Upper lobe of right lung (tissue), 1 donor: ENCODE measurements at regions not wholly inside any gene's neighbourhood (a gene's known extent, or its start where the extent isn't known, plus 50 kb on each side); places are given as distances from the start of the nearest gene placed in this dataset.

Experiments used
- ATAC-seq: fragments of 200-7000 bp; cut with Tn5 transposase; one replicate; pipeline ENCODE4 v1.9.1; 2020; ENCODE audit warnings: mild to moderate bottlenecking, moderate library complexity
- DNase-seq: peaks from one replicate; pipeline ENCODE4 v3.0.0-alpha.2; 2020
- H3K27ac ChIP-seq: fragments of 200-600 bp; one replicate; pipeline ENCODE4 v1.8.0; 2022
- H3K27me3 ChIP-seq: fragments of 200-600 bp; one replicate; pipeline ENCODE4 v1.8.0; 2022; ENCODE audit warnings: mild to moderate bottlenecking
- H3K36me3 ChIP-seq: fragments of 200-600 bp; one replicate; pipeline ENCODE4 v1.8.0; 2022
- H3K4me1 ChIP-seq: fragments of 200-600 bp; one replicate; pipeline ENCODE4 v1.8.0; 2022
- H3K4me3 ChIP-seq: fragments of 200-600 bp; one replicate; pipeline ENCODE4 v1.8.0; 2022; ENCODE audit warnings: mild to moderate bottlenecking
- H3K9me3 ChIP-seq: fragments of 200-600 bp; one replicate; pipeline ENCODE4 v1.8.0; 2022
- CTCF ChIP-seq: fragments of 200-600 bp; IDR thresholded peaks from one replicate; pipeline ENCODE4 v1.8.0; 2022; ENCODE audit warnings: antibody characterized with exemption
- intact Hi-C: fragments of 100-400 bp; cut with DNase I; formaldehyde crosslinking; loops from one replicate; pipeline ENCODE4 v1.11.0; 2022
- donor health status: DM: no; HTN: yes; CAD: no; lungs with severe emphysema.

DNA sequence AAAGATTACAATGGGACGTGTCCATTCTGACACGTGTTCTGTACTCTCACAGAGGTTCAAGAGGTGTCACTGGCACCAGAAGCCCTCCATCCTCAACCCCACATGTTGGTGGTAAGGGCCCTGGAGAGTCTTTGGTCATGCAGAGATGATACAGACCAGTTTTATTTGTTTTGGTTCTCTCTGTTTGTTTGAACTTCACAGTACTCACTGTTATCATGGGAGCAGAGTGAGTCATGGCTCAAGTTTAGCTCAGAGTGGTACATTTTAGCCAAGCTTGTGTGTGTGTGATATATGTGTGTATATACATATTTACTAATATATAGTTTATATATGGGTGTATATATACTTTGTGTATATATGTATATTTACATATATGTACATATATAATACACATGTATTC, 935.6 kb downstream of the GRID1 start:
- H3K4me1 ChIP-seq = no peaks in the 10 kb centered on the region
- intact Hi-C loops = no loop called here
- H3K4me3 ChIP-seq = no peak overlapping the region
- no peak for TF ChIP-seq CTCF
- H3K27ac ChIP-seq = no peak overlapping the region
- no peaks in the 10 kb centered on the region for H3K9me3 ChIP-seq
- ATAC-seq = no peak
- DNase-seq = no peak
- H3K27me3 ChIP-seq = no peaks in the 10 kb centered on the region
- H3K36me3 ChIP-seq = no peaks in the 10 kb centered on the region

GRCh38 chr10:85433248-85433647, 933.3 kb downstream of the GRID1 start:
- H3K27ac ChIP-seq = no peak overlapping the region
- no peaks in the 10 kb centered on the region for H3K36me3 ChIP-seq
- no peaks in the 10 kb centered on the region for H3K4me1 ChIP-seq
- TF ChIP-seq CTCF = no peak
- intact Hi-C loops = no loop called here
- ATAC-seq (no peak), DNase-seq (no peak)
- H3K4me3 ChIP-seq = no peak overlapping the region
- no peaks in the 10 kb centered on the region for H3K27me3 ChIP-seq
- H3K9me3 ChIP-seq = no peaks in the 10 kb centered on the region

DNA sequence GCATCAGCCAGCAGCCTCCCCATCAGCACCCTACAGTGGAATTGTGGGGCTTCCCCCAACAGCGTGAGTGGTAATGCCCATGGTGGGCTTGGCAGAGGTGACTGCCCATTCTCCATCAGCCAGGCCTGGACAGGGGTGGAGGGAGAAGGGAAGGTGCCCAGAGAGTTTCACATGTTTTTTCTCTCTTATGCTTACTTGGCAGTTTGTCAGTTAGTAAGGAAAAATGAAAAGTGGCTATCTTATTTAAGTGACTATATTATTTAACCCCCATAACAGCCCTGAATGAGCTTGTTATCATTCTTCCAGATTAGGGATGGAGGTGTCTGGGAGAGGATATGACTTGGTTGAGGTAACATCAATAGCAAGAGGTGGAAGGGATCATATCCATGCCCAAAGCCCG, 921.7 kb downstream of the GRID1 start:
- ATAC-seq = no peak
- intact Hi-C loops = no loop called here
- no peak overlapping the region for H3K27ac ChIP-seq
- no peak for TF ChIP-seq CTCF
- DNase-seq = no peak
- no peaks in the 10 kb centered on the region for H3K9me3 ChIP-seq
- no peak overlapping the region for H3K4me3 ChIP-seq
- H3K27me3 ChIP-seq = no peaks in the 10 kb centered on the region
- H3K4me1 ChIP-seq = no peaks in the 10 kb centered on the region
- no peaks in the 10 kb centered on the region for H3K36me3 ChIP-seq

DNA sequence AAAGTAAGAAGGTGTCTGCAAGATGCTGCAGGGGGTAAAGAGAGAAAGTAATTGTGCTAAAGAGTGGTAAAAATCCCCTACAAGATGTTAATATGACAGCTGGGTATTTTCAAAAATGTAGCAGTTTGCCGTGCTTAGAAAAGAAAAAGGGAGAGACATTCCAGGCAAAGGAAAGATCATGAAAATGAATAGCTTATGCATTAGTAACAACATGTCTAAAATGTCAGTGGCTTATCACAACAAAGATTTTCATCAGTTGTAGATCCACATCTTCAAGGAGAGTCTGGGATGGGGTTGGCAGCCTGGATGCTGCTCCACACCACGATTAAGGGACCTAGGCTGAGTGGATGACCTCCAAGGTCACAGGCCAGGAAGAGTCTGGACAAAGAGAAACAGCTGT, 920.9 kb downstream of the GRID1 start:
- Histone ChIP-seq H3K27me3 (no peaks in the 10 kb centered on the region), H3K27ac (no peak overlapping the region), H3K4me1 (no peaks in the 10 kb centered on the region), H3K9me3 (no peaks in the 10 kb centered on the region), H3K4me3 (no peak overlapping the region), H3K36me3 (no peaks in the 10 kb centered on the region)
- intact Hi-C loops = no loop called here
- no peak for ATAC-seq
- DNase-seq = no peak
- no peak for TF ChIP-seq CTCF

- H3K36me3 ChIP-seq = no peaks in the 10 kb centered on the region
- ATAC-seq (no peak), DNase-seq (no peak)
- intact Hi-C loops = no loop called here
- H3K9me3 ChIP-seq = no peaks in the 10 kb centered on the region
- no peak for TF ChIP-seq CTCF
- H3K4me3 ChIP-seq = no peak overlapping the region
- H3K4me1 ChIP-seq = no peaks in the 10 kb centered on the region
- no peak overlapping the region for H3K27ac ChIP-seq
- no peaks in the 10 kb centered on the region for H3K27me3 ChIP-seq
Measured at GRCh38 chr10:85446827-85447226, 919.8 kb downstream of the GRID1 start.

GRCh38 chr10:85447690-85448089, 918.9 kb downstream of the GRID1 start:
- H3K27ac ChIP-seq = no peak overlapping the region
- DNase-seq (no peak), ATAC-seq (no peak)
- no peaks in the 10 kb centered on the region for H3K4me1 ChIP-seq
- H3K36me3 ChIP-seq = no peaks in the 10 kb centered on the region
- H3K9me3 ChIP-seq = no peaks in the 10 kb centered on the region
- intact Hi-C loops = no loop called here
- no peak for TF ChIP-seq CTCF
- no peak overlapping the region for H3K4me3 ChIP-seq
- no peaks in the 10 kb centered on the region for H3K27me3 ChIP-seq
